ENCODE measurements at regions not wholly inside any gene's neighbourhood (a gene's known extent, or its start where the extent isn't known, plus 50 kb on each side); places are given as distances from the start of the nearest gene placed in this dataset.

GRCh38 chr6:145289573-145289972, 445.7 kb downstream of the EPM2A start:
- TF ChIP-seq CTCF (IDR thresholded peaks at IDR 0.05; ENCODE audit: extremely low read depth, missing control alignments), result no peak
- DNase-seq (ENCODE audit: low spot score), result no peak

- DNase-seq (ENCODE audit: low spot score), result no peak
- TF ChIP-seq CTCF (IDR thresholded peaks at IDR 0.05; ENCODE audit: extremely low read depth, missing control alignments), result no peak
Observed at GRCh38 chr6:145290122-145290521, 445.2 kb downstream of the EPM2A start.

DNA sequence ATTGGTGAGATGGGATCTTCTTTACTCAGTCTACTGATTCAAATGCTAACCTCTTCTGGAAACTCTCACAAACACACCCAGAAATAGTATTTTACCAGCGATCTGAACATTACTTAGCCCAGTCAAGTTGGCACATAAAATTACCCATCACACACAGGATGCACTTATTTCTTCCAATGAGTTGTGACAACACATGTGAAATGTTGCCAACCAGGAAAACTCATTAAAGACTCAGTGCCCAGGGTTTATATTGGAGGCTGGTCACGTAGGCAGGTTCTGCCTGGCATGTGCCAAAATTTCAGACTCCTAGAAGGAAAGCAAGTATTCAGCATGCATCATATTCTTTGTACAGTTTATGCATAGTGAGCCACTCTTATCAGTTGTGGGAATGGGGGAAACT, 443.3 kb downstream of the EPM2A start:
- no peak for TF ChIP-seq CTCF (IDR thresholded peaks at IDR 0.05; ENCODE audit: extremely low read depth, missing control alignments)
- no peak for DNase-seq (ENCODE audit: low spot score)

DNA sequence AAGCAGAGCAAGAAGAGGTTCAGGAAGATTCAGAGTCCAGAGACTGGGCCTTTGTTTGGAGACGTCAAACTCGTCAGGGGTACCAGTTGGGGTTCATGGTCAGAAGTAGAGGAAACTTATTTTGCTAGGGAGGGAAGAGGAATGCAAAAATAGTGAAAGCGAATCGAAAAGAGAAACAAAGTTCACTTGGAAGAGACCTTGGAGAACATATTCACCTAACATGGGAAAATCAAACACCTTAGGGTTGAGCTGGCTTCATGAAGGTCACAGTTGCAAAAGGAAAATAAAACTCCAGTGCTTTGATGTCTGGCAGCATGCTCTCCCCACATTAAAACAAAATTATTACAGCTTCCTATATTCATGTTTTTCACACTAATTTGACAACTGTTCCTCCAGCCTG, 440.4 kb downstream of the EPM2A start:
- no peak for DNase-seq (ENCODE audit: low spot score)
- TF ChIP-seq CTCF (IDR thresholded peaks at IDR 0.05; ENCODE audit: extremely low read depth, missing control alignments), result no peak

GRCh38 chr6:145295746-145296145, 439.6 kb downstream of the EPM2A start:
- no peak for DNase-seq (ENCODE audit: low spot score)
- no peak for TF ChIP-seq CTCF (IDR thresholded peaks at IDR 0.05; ENCODE audit: extremely low read depth, missing control alignments)

- no peak for DNase-seq (ENCODE audit: low spot score)
Observed at GRCh38 chr6:145305670-145306069, 429.6 kb downstream of the EPM2A start.

GRCh38 chr6:145306489-145306888, 428.8 kb downstream of the EPM2A start:
- TF ChIP-seq CTCF (IDR thresholded peaks at IDR 0.05; ENCODE audit: extremely low read depth, missing control alignments), result no peak
- DNase-seq (ENCODE audit: low spot score), result no peak

More at GRCh38 chr6:145305670-145306069, 429.6 kb downstream of the EPM2A start:
- TF ChIP-seq CTCF (IDR thresholded peaks at IDR 0.05; ENCODE audit: extremely low read depth, missing control alignments), result no peak

Data from GM20000 (cell line).